COLO668 (cell line): ENCODE measurements at regions not wholly inside any gene's neighbourhood (a gene's known extent, or its start where the extent isn't known, plus 50 kb on each side); places are given as distances from the start of the nearest gene placed in this dataset.

ENCODE experiments used
- DNase-seq: peaks from one replicate; lab custom pipeline; 2025; ENCODE audit not compliant: unreplicated experiment; lab: John Stamatoyannopoulos, UW

GRCh38 chr5:71988808-71989207, 118.5 kb upstream of the MAP1B start:
- no peak for DNase-seq

- no peak for DNase-seq
These were observed 113.7 kb upstream of the MAP1B start for GRCh38 chr5:71993600-71993999.

- DNase-seq, result no peak
These were observed 110.5 kb upstream of the MAP1B start for GRCh38 chr5:71996789-71997188.

- DNase-seq, result no peak
These were observed 108.5 kb upstream of the MAP1B start for GRCh38 chr5:71998746-71999145.

GRCh38 chr5:72000707-72001106, 106.6 kb upstream of the MAP1B start:
- DNase-seq, result no peak

- DNase-seq, result no peak
These were observed 101.6 kb upstream of the MAP1B start for GRCh38 chr5:72005671-72006070.

- no peak for DNase-seq
These were observed 100.9 kb upstream of the MAP1B start for GRCh38 chr5:72006361-72006760.

GRCh38 chr5:72007336-72008111, 99.8 kb upstream of the MAP1B start:
- DNase-seq, result no peak

GRCh38 chr5:72009280-72009679, 98.0 kb upstream of the MAP1B start:
- DNase-seq, result no peak

- no peak for DNase-seq
These were observed 96.8 kb upstream of the MAP1B start for GRCh38 chr5:72010430-72010829.

- DNase-seq, result no peak
These were observed 94.4 kb upstream of the MAP1B start for GRCh38 chr5:72012906-72013305.

GRCh38 chr5:72013766-72014624, 93.3 kb upstream of the MAP1B start:
- no peak for DNase-seq

- peak; percentile 80 for DNase-seq
These were observed 92.1 kb upstream of the MAP1B start for GRCh38 chr5:72015103-72015548.

- peak; percentile 43 for DNase-seq
These were observed 89.0 kb upstream of the MAP1B start for GRCh38 chr5:72018143-72018803.

GRCh38 chr5:72020161-72020983, 86.9 kb upstream of the MAP1B start:
- DNase-seq, result no peak

- no peak for DNase-seq
These were observed 85.5 kb upstream of the MAP1B start for GRCh38 chr5:72021651-72022357.

GRCh38 chr5:72028382-72028781, 78.9 kb upstream of the MAP1B start:
- DNase-seq, result no peak

GRCh38 chr5:72030237-72030636, 77.0 kb upstream of the MAP1B start:
- DNase-seq, result no peak

GRCh38 chr5:72032788-72033187, 74.5 kb upstream of the MAP1B start:
- no peak for DNase-seq

- no peak for DNase-seq
These were observed 72.5 kb upstream of the MAP1B start for GRCh38 chr5:72034770-72035169.
